Neuronal stem cell (in vitro differentiated cells): ENCODE measurements at regions not wholly inside any gene's neighbourhood (a gene's known extent, or its start where the extent isn't known, plus 50 kb on each side); places are given as distances from the start of the nearest gene placed in this dataset.

ENCODE experiments used
- DNase-seq: peaks from one replicate; pipeline ENCODE4 v3.0.0-alpha.2; 2013; ENCODE audit warnings: low spot score
- H2AFZ ChIP-seq: one replicate; pipeline ENCODE4 v1.6.1; 2013; ENCODE audit warnings: mild to moderate bottlenecking, low read length, inconsistent platforms
- H2AK5ac ChIP-seq: 2 replicates; pipeline ENCODE4 v1.6.1; 2013; ENCODE audit warnings: low read depth, mild to moderate bottlenecking, inconsistent platforms, low read length, moderate library complexity, mixed read lengths
- H2BK120ac ChIP-seq: 2 replicates; pipeline ENCODE4 v1.6.1; 2013; ENCODE audit warnings: low read depth, mild to moderate bottlenecking, inconsistent platforms, low read length, moderate library complexity, mixed read lengths
- H2BK12ac ChIP-seq: one replicate; pipeline ENCODE4 v1.6.1; 2013; ENCODE audit warnings: low read length, inconsistent platforms
- H2BK15ac ChIP-seq: 2 replicates; pipeline ENCODE4 v1.6.1; 2013; ENCODE audit warnings: mild to moderate bottlenecking, low read length, inconsistent platforms, mixed read lengths
- H2BK5ac ChIP-seq: one replicate; pipeline ENCODE4 v1.6.1; 2013; ENCODE audit warnings: inconsistent platforms, mild to moderate bottlenecking, low read length, moderate library complexity
- H3K14ac ChIP-seq: one replicate; pipeline ENCODE4 v1.6.1; 2013; ENCODE audit warnings: low read length, inconsistent platforms
- H3K18ac ChIP-seq: 2 replicates; pipeline ENCODE4 v1.6.1; 2013; ENCODE audit warnings: low read length, inconsistent platforms
- H3K23ac ChIP-seq: 2 replicates; pipeline ENCODE4 v1.6.1; 2013; ENCODE audit warnings: low read depth, mild to moderate bottlenecking, mixed read lengths, low read length, inconsistent platforms; ENCODE audit not compliant: poor library complexity
- H3K27ac ChIP-seq: replicated peaks from 3 replicates; pipeline ENCODE4 v1.5.1; 2013; ENCODE audit warnings: low read length, inconsistent platforms
- H3K27me3 ChIP-seq, 3 experiments: 2 replicates each; pipeline ENCODE4 v1.6.1; 2013; ENCODE audit warnings: low read length in 3 of 3, mild to moderate bottlenecking in 2 of 3, inconsistent platforms in 1 of 3, low read depth in 1 of 3, mixed read lengths in 1 of 3, moderate library complexity in 1 of 3; ENCODE audit not compliant: control insufficient read depth in 3 of 3, insufficient read depth in 3 of 3
- H3K36me3 ChIP-seq, 2 donors: replicated peaks in 1 of 2; 2 replicates each; pipeline ENCODE4 v1.6.1; 2013; ENCODE audit warnings: low read length in 2 of 2; ENCODE audit not compliant: control insufficient read depth in 2 of 2, insufficient read depth in 2 of 2
- H3K4ac ChIP-seq: 2 replicates; pipeline ENCODE4 v1.6.1; 2013; ENCODE audit warnings: inconsistent platforms, mild to moderate bottlenecking, low read length, moderate library complexity
- H3K4me1 ChIP-seq, 2 donors: 1 replicate in 1 of 2; 2 replicates in 1 of 2; pipeline ENCODE4 v1.6.1; 2013; ENCODE audit warnings: low read length in 2 of 2, low read depth in 1 of 2; ENCODE audit not compliant: control insufficient read depth in 2 of 2, insufficient read depth in 1 of 2
- H3K4me2 ChIP-seq: one replicate; pipeline ENCODE4 v1.6.1; 2013; ENCODE audit warnings: mild to moderate bottlenecking, low read length, inconsistent platforms; ENCODE audit not compliant: insufficient read depth, poor library complexity, severe bottlenecking
- H3K4me3 ChIP-seq, 2 donors: 2 replicates each; pipeline ENCODE4 v1.5.1; 2013; ENCODE audit warnings: low read length in 2 of 2, mild to moderate bottlenecking in 2 of 2, inconsistent platforms in 1 of 2, moderate library complexity in 1 of 2
- H3K79me1 ChIP-seq: one replicate; pipeline ENCODE4 v1.6.1; 2013; ENCODE audit warnings: low read depth, mild to moderate bottlenecking, inconsistent platforms, low read length, moderate library complexity
- H3K9ac ChIP-seq: one replicate; pipeline ENCODE4 v1.6.1; 2013; ENCODE audit warnings: mild to moderate bottlenecking, low read depth, low read length, inconsistent platforms; ENCODE audit not compliant: poor library complexity
- H3K9me3 ChIP-seq, 2 donors: replicated peaks in 1 of 2; 2 replicates each; pipeline versions ENCODE3 to v1.6.1; 2013; ENCODE audit warnings: low read length in 2 of 2, mild to moderate bottlenecking in 2 of 2, inconsistent platforms in 1 of 2, low read depth in 1 of 2, mixed read lengths in 1 of 2, moderate library complexity in 1 of 2; ENCODE audit not compliant: control insufficient read depth in 2 of 2, insufficient read depth in 1 of 2
- H4K8ac ChIP-seq: one replicate; pipeline ENCODE4 v1.6.1; 2013; ENCODE audit warnings: low read depth, mild to moderate bottlenecking, inconsistent platforms, low read length, moderate library complexity
- H4K91ac ChIP-seq: one replicate; pipeline ENCODE4 v1.6.1; 2013; ENCODE audit warnings: low read length, low read depth, mild to moderate bottlenecking, inconsistent platforms; ENCODE audit not compliant: poor library complexity
- WGBS, 2 donors: extraction: QIAGEN DNeasy Blood & Tissue Kit; methylation state at CpG; one replicate each; pipeline ENCODE4 v1.1.7; 2013; ENCODE audit warnings: missing lambda C conversion rate in 2 of 2, mixed read lengths in 1 of 2; ENCODE audit not compliant: insufficient read length in 2 of 2, insufficient replicate concordance in 1 of 2; ENCODE audit errors: extremely low coverage in 2 of 2; 5-methylcytosine and 5-hydroxymethylcytosine counted together

- Histone ChIP-seq H3K9me3 (no peaks in the 10 kb centered on the region), H3K27me3 (no peaks in the 10 kb centered on the region), H2BK12ac (no peak overlapping the region), H4K8ac (no peak overlapping the region), H3K14ac (no peak overlapping the region), H3K23ac (no peak overlapping the region), H3K4me3 (no peak overlapping the region), H3K4me1 (no peaks in the 10 kb centered on the region), H3K27ac (no peak overlapping the region), H3K36me3 (no peaks in the 10 kb centered on the region), H2AFZ (no peak overlapping the region), H3K9ac (no peak overlapping the region), H3K79me1 (no peaks in the 10 kb centered on the region), H2BK5ac (no peak overlapping the region), H2BK120ac (no peak overlapping the region), H3K4me2 (no peak overlapping the region), H4K91ac (no peak overlapping the region), H3K18ac (no peak overlapping the region), H3K4ac (no peak overlapping the region), H2AK5ac (no peak overlapping the region), H2BK15ac (no peak overlapping the region)
- DNase-seq: no peak
- WGBS, 2 donors: no CpG with 5 or more reads among the region's 1 CpG
These were observed 435.9 kb upstream of the AUTS2 start for GRCh38 chr7:69162326-69162725.

- Histone ChIP-seq H2BK12ac (no peak overlapping the region), H3K4me1 (no peaks in the 10 kb centered on the region), H2AFZ (no peak overlapping the region), H4K8ac (no peak overlapping the region), H2BK120ac (no peak overlapping the region), H3K4ac (no peak overlapping the region), H3K4me2 (no peak overlapping the region), H3K14ac (no peak overlapping the region), H3K9ac (no peak overlapping the region), H2AK5ac (no peak overlapping the region), H3K36me3 (no peaks in the 10 kb centered on the region), H3K9me3 (no peaks in the 10 kb centered on the region), H3K18ac (no peak overlapping the region), H2BK5ac (no peak overlapping the region), H3K23ac (no peak overlapping the region), H3K27ac (no peak overlapping the region), H4K91ac (no peak overlapping the region), H2BK15ac (no peak overlapping the region), H3K4me3 (no peak overlapping the region), H3K79me1 (no peaks in the 10 kb centered on the region), H3K27me3 (no peaks in the 10 kb centered on the region)
- DNase-seq: no peak
- no CpG with 5 or more reads among the region's 8 CpGs for WGBS, 2 donors
These were observed 435.2 kb upstream of the AUTS2 start for GRCh38 chr7:69162931-69163670.

GRCh38 chr7:69166979-69167516 is 431.2 kb upstream of the AUTS2 start:
- Histone ChIP-seq H3K36me3 (no peaks in the 10 kb centered on the region), H4K91ac (no peak overlapping the region), H2BK5ac (no peak overlapping the region), H3K27ac (no peak overlapping the region), H3K4ac (no peak overlapping the region), H2BK12ac (no peak overlapping the region), H3K4me2 (no peak overlapping the region), H3K79me1 (no peaks in the 10 kb centered on the region), H3K4me3 (no peak overlapping the region), H2BK15ac (no peak overlapping the region), H3K18ac (no peak overlapping the region), H3K27me3 (no peaks in the 10 kb centered on the region), H3K9ac (no peak overlapping the region), H4K8ac (no peak overlapping the region), H3K4me1 (no peaks in the 10 kb centered on the region), H3K9me3 (no peaks in the 10 kb centered on the region), H2BK120ac (no peak overlapping the region), H3K14ac (no peak overlapping the region), H2AFZ (no peak overlapping the region), H2AK5ac (no peak overlapping the region), H3K23ac (no peak overlapping the region)
- no CpG with 5 or more reads among the region's 7 CpGs for WGBS, 2 donors
- DNase-seq: no peak

DNA sequence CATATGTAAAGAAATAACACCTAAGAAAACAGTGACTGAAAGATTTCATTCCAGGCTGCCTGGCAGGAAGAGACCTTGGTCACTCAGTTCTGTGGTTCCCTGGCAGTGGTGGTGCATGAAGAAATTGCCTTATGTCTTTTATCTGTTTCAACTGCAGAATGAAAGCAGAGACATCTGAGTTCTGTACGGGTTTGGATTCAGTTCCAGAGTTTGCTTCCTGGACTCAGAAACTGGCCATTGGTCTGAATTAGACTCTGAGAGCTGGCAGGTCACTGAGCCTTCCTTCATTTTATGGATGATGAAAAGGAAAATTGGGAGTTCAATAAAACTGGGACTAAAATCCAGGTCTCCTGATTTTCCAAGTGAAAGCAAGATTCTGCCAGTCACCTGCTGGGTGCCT is 428.9 kb upstream of the AUTS2 start:
- H2BK12ac ChIP-seq: no peak overlapping the region
- H3K23ac ChIP-seq: no peak overlapping the region
- H3K79me1 ChIP-seq: no peaks in the 10 kb centered on the region
- no peak overlapping the region for H3K9ac ChIP-seq
- H2BK120ac ChIP-seq: no peak overlapping the region
- no peaks in the 10 kb centered on the region for H3K4me1 ChIP-seq
- no peak overlapping the region for H3K4me3 ChIP-seq
- no peak overlapping the region for H2AK5ac ChIP-seq
- no peak overlapping the region for H3K4ac ChIP-seq
- H4K8ac ChIP-seq: no peak overlapping the region
- DNase-seq: no peak
- no CpG with 5 or more reads among the region's 1 CpG for WGBS, 2 donors
- H3K27ac ChIP-seq: no peak overlapping the region
- H3K27me3 ChIP-seq: no peaks in the 10 kb centered on the region
- H3K4me2 ChIP-seq: no peak overlapping the region
- no peak overlapping the region for H4K91ac ChIP-seq
- no peak overlapping the region for H2BK5ac ChIP-seq
- H3K14ac ChIP-seq: no peak overlapping the region
- no peaks in the 10 kb centered on the region for H3K36me3 ChIP-seq
- no peak overlapping the region for H2AFZ ChIP-seq
- no peaks in the 10 kb centered on the region for H3K9me3 ChIP-seq
- H2BK15ac ChIP-seq: no peak overlapping the region
- no peak overlapping the region for H3K18ac ChIP-seq
